HG02642 (cell line): ENCODE measurements at regions not wholly inside any gene's neighbourhood (a gene's known extent, or its start where the extent isn't known, plus 50 kb on each side); places are given as distances from the start of the nearest gene placed in this dataset.
"Not testable (repeated sequence)": the region's sequence is repeated elsewhere in the genome, so short reads cannot be mapped to it uniquely, and the experiment has no call there.

ENCODE experiments used
- ATAC-seq: cut with Tn5 transposase; IDR thresholded peaks from one replicate; pipeline ENCODE4 v1.9.1; 2021; ENCODE audit warnings: mild to moderate bottlenecking; ENCODE audit not compliant: unreplicated experiment, poor library complexity

DNA sequence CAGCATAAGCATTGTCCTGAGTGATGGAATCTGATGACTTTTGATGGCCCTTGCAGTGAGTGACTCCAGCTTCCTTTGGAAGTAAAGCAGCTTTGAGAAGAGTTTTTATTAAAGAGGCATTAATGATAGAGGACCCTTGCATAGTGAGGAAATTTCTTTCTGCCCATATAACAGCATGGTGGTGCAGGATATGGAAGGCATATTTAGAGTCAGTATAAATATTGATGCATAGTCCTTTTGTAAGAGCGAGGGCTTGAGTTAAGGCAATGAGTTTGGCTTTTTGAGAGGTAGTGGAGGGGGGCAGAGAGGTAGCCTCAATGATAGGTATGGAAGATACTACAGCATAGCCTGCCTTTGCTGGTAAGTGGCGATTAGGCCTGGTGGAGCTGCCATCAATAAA lies 87.7 kb upstream of the DNAH14 start:
- ATAC-seq, result not testable (repeated sequence)

DNA sequence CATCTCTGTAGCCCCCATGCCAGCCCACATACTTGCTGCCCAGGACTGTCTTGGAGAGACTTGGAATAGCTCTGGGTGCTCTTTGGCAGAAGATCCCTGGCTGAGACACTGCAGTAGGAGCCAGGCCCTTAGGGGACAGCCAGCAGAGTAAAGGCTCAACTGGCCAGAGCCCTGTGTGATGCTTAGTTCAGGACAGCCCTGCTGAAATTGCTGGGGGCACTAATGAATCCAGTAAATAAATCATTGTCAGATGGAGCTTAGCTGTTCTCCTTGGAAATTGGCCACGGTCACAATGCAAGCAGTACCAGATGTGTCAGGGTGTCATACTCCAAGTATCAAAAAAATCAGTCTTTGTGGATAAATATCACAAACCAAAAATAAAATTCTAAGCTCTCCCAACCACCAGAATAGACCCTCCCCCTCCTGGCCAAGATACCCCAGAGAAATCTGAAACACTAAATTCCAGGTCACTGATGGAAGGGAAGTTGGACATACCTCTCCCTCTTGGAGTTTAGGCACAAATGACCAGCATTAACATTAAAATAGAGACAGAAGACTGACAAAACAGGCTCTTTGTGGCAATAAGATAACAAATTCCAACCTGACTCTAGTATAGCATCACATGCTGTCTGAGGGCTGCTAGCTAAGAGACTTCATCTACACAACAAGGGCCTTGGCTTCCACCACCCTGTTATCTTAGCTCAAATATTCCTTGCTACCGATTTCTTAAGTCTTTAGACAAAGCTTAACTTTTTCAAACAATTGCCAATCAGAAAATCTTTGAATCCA lies 83.2 kb upstream of the DNAH14 start:
- no peak for ATAC-seq

DNA sequence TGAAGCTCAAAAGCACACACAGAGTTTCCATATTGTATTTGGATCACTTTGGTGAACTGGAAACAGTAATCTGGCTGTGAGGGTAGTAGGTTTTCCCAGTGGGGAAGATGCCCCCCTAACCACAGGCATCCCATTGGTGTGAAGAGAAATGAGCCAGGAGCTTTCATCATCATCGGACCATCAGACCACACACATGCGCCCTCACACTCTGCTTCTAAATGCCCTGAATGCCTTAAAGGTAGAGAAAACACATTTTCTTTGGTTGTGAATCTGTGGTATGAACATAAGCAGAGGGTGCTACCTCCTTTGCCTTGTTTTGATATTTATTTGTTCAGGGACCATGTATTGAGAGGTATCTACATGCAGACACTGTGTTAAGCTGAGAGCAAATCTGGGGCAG lies 79.0 kb upstream of the DNAH14 start:
- no peak for ATAC-seq

DNA sequence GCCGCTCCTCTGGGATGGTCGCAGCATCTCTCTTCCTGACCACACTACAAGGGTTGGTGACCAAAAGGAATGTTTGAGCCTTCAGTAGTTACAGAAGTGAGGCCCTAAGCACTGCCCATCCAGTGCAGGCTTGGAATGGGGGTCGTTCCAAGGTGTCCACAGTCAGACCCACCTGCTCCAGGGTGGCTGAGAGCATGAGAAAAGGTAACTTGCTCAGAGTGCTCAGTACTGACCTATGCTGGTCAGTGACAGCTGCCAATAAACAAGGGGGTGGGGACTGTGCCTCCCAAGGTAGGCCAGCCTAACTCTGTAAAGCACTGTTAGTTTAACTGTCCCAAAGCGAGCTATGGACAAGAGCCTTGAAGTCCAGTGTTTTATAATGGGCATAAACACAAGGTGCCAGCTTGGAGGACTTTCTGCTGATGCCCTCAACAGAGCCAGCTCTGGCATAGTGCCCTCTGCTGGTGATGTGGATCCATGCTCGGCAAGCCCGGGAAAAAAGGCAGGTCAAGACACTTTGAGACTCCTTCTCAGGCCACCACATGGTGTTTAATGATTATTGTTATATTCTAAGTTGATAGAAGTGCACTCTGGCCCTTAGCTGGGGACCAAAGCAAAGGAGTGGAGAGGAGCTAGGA lies 78.1 kb upstream of the DNAH14 start:
- peak; percentile 68 for ATAC-seq

DNA sequence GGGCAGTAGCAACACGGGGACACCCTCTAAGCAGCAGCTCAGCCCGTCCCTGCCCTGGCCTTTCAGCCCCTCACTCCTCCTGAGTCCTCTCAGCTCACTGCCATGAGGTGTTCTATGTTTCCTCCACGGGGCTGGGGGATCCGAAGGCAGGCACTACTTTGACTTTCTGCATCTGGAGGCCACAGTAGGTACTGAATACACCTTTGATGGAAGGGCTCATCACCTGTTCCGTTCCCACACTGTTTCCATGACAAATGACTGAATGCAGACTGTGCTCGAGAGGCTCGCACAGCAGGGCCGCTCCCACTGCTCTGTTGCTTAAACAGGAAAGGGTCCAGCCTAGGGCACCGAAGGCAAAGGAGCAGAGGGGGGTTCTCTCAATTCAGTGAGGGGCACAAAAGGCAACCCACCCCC lies 77.6 kb upstream of the DNAH14 start:
- ATAC-seq, result peak; percentile 19

DNA sequence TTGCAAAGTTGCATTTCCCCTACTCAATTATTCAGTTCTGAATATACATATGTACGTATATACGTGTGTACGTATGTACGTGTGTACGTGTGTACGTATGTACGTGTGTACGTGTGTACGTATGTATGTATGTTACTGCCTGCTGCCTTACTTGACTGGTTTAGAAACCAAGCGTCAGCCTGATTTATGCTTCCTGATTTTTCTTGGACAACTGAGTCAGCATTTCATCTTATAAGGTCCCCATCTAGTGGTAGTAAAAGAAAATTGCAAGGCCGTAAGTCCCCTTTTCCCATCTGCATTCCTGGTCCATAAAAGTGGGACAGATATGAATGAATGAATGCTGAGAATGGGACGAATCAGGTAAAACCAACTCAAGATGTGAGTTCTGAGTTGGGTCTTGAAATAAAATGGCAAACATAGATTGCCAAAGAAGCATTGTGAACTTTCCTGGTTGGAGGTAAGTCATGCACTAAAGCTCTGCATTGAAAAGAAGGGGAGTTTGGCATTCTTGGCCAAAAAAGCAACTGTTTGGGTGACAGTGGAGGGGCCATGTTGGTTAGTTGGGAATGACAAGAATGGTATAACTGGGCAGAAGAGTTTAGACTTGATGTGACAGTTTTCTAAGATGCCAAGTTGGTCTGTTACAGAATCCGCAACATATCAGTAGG lies 76.4 kb upstream of the DNAH14 start:
- ATAC-seq, result no peak

DNA sequence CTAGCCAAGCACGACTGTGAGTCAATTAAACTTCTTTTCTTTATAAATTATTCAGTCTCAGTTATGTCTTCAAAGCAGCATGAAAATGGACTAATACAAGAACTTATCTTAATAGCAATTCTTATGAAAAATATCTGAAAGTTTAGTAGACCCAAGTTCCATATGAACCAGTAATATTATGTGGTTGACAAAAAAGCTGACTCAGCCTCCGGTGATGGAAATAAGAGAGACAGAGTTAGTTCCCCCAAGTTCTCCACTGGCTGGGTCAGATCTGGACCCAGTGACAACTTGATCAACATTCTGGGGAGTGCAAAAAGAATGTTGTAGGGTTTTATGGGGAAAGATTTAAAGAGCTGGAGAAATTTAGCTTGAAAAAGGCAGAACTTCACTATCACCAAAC lies 72.5 kb upstream of the DNAH14 start:
- ATAC-seq, result no peak

DNA sequence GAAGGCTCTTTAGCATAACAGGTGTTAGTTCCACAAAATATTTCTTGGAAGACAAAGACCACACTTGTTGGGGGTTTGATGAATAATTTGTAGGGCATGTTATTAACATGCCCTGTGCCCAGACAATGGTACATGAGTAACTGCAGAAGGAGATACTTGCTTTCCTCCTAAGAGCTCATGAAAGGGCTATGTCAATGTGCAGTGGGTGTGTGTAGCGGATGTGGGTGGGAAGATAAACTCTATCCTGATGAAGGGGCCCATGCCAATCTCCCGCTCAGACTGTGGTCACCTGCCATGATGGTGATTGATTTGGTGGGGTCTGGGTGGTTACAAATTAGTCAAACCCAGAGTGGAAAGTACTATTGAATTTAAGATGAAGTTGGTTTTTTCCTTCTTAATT lies 69.8 kb upstream of the DNAH14 start:
- no peak for ATAC-seq

DNA sequence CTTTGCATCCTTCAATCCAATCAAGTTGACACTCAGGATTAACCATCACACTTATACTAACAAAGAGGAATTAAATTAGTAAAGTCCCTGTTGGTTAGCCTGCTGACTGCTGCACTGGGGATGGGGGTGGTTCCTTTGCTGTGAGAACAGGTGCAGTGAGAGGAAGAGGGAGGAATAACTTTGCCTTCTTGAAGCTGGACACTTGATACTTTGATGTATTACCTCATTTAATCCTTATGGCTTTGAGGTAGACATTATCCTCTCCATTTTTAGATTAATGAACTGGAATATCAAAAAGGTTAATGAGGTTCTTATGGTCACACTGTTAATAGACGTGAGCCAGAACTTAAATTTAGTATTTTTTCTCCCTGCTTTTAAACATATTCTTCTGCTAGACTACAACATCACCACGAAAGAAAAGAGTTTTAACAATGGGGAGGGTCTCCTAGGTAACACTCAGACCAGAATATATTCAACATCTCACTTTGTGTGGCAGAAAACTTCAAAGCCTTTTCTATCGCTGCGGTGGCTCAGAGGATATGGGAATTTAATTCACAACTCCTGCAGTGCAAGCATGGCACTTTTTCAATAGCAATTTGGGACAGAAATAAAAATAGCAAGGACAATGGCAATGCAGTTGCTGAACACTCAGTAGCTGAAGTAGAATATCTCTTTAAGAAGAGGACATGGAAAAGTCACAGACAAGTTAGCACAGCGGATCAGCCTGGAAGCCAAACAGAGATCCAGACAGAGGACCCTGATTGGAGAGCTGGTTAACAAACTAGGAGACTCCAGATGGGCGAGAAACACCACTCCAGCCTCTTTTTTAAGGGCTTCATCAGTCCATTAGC lies 68.8 kb upstream of the DNAH14 start:
- ATAC-seq, result no peak

DNA sequence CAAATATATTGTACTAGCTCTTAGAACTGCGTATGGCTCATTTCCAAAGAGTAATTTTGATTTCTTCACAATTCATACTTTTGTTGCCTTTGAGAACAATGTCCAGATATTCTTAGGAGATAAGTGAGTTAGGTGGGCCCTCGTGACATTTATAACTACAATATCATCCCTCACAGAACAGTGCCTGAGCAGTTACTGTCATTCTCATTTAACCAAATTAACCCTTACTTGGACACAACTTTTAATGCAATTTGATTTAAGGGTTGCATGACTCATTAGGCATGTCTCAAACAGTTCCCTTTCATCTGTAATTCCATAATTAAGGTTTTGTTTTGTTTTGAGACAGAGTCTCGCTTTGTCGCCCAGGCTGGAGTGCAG lies 68.1 kb upstream of the DNAH14 start:
- no peak for ATAC-seq

DNA sequence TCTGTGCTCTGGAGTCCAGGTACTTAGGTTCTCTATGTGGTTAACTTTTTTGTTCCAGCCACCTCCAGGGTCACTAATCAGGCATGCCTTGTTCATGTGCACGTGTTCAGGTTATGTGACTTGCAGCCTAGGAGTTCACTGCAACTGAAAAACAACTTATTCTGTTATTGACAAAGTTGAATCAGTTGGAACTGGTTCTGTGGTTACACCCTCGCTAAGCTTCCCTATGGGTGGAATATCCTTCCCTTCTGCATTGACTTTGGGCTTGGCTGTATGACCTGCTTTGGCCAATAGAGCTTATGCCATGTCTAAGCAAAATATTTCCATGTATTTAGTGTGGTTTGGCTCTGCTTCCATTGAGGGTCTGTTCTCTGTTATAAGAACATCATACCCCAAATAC lies 66.0 kb upstream of the DNAH14 start:
- no peak for ATAC-seq

DNA sequence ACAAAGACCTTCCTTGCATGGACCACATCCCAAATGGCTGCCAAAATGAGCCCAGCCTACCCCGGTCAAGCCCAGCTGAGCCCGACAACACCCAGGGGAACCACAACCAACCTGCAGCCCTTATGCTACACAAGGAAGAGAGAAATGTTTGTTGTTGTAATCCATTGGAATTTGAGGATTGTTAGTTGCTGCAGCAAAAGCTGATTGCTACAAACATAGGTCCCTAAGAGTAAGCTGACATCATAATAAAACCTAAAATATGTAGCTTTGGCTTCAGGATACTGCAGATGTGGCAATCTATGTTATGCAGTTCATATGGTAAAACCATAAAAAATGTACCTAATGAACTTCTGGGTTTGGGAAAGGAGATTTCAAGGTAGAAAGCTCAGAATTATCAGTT lies 65.5 kb upstream of the DNAH14 start:
- ATAC-seq, result no peak

DNA sequence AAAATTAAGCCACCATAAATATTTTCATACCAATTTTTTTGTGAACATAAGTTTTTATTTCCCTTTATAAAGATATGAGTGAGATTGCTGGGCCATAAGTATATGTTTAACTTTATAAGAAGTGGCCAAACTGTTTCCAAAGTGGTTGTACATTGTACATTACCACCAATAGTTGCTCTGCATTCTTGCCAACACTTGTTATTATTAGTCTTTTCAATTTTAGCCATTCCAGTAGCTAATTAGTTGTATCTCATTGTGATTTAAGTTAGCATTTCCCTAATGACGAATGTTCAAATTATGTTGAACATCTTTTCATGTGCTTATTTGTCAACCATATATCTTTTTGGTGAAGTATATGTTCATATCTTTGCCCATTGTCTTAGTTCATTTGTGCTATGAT lies 64.0 kb upstream of the DNAH14 start:
- no peak for ATAC-seq

DNA sequence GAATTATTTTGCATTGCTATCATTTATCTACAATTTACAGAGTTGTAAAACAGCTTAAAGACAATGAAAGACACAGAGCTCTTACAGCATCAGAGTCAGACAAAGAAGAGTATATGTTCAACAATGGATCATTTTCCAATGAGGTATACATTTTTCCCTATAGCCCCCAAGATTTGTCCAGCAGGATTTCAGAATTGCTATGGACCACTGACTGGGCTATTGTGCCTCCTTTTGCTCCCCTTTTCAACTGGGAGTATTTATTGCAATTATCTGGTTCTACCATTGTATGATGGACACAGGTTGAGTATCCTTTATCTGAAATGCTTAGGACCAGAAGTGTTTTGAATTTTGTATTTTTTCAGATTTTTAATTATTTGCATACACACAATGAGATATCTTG lies 62.5 kb upstream of the DNAH14 start:
- ATAC-seq, result no peak

DNA sequence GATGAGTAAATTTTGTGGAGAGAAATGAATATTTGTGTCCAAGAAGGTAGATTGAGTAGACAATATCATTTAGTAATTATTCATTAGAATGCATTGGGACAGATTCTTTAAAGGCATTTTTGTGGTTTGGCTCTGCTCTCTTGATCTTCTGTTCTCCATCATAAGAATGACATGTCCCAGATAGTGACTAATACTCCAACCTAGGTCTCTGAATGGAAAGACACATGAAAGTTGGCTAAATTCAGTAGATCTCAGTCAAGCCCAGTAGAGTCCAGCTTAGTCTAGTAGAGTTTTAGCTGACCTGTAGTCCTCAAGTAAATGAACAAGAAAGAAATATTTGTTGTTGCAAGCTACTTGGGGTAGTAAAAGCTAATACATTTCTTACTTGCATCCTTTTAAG lies 61.8 kb upstream of the DNAH14 start:
- ATAC-seq, result no peak

DNA sequence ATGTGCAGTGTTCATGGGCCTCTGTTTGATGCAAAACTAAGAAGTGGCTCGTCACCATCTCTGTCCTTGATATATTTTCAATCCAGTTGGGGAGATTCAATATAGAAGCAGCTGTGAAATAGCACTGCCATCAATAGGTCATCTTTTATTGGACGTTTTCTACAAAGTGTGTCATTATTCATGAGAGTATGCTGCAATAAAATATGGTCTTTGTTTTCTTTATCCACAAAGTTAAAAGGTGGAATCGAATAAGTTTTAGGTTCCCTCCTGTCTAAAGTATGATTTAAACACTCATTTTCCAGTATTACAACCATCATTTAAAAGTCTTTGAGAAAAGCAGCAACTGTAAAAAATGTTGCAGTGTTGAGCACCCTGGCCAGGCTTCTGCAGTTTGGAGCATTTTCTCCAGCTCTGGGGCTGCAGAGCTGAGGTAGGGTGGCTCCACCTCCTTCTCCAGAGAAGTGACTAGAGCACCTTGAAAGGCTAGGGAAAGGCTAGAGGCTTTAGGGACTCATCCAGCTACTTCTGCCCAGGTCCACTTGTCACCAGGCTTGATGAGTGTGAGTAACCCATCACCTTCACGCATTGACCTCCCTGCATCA lies 56.5 kb upstream of the DNAH14 start:
- ATAC-seq, result no peak

DNA sequence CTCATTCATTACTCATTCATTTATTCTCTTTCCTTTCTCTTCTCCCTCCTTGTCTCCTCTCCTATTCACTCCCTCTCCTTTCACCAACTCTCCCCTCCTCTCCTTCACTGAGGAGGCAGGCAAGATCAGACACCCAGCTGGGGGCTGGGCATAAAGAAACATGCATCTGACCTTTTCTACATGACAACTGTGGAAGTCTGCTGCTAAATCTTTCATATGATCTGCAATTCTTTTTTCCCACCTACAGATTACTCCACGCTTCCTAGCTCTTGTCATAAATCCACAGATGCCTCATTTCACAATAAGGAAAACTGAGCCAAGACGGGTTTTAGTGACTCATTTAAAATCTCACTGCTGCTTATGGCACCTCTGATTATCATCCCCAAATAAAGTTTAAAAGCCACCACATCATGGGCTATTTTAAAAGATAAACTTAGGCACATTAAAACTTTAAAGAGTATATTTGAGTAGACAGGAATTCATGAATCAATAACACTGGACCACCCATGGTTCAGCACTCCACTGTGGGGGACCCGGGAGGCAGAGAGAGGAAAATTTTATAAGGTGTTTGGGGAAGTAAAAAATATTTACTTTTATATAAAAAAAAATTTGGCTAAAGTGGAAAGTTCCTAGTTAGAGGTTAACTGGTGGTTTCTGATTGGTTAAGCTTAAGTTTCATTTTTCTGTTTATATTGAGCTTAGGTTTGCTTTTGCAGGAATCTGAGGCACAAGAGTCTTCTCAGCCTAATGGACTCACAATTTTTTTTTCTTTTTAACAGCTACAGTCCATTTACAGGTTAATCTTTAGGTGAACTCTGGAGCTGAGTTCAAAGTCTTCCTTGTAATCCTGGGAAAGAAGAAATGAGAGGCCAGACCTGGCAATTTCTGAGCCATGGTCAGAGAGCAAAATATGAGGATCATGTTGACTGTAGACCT lies 55.8 kb upstream of the DNAH14 start:
- no peak for ATAC-seq

DNA sequence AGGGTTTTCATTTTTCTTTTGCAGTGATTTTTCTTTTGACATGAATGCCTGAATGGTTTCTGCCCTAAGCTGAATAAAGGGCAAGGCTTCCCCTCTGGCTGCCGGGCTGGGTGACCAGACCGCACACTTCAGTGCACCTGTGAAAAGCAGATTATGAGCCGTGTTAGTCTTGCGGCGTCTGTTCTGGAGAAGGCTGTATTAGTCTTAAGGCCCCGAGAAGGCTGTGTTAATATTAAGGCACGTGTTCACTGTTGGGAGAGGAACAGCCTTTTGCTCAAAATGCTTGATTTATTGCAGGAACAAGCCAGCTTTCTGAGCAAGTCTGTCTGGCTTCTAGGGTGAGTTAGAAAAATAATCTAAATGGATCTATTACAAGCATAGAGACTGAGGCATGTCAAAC lies 54.7 kb upstream of the DNAH14 start:
- no peak for ATAC-seq

DNA sequence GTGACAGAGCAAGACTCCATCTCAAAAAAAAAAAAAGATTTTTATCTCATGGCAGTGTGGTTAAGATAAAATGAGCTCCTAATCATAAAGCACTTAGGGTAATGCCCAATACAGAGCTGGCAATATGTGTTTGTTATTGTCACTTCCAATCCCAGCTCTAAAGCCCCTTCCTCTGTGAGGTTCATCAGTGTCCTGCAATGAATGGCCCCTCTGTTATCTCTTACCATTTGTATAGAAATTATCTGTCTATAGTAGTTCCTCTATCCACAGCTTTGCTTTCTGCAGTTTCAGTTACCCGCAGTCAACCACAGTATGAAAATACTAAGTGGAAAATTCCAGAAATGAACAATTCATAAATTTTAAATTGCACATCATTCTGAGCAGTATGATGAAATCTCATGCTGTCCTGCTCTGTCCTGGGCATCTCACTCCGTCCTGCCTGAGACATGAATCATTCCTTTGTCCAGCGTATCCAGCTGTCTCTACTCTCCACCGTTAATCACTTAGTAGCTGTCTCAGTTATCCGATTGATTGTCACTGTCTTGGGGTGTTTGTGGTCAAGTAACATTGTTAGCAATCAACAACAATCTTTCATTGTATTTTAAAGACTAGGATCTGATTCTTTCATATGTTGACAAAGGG lies 50.2 kb upstream of the DNAH14 start:
- no peak for ATAC-seq
